Heart right ventricle (tissue), 16 donors: ENCODE measurements at regions not wholly inside any gene's neighbourhood (a gene's known extent, or its start where the extent isn't known, plus 50 kb on each side); places are given as distances from the start of the nearest gene placed in this dataset.

Source experiments
- ATAC-seq, 8 donors: fragments of 200-7000 bp; cut with Tn5 transposase; one replicate each; pipeline ENCODE4 v1.9.1; 2020; ENCODE audit warnings: mild to moderate bottlenecking in 8 of 8, moderate library complexity in 8 of 8, moderate number of reproducible peaks in 1 of 8
- DNase-seq, 2 donors: peaks; one replicate each; pipeline ENCODE4 v3.0.0-alpha.2; 2020
- H3K27ac ChIP-seq, 10 donors: fragments of 200-600 bp; sonication (generic) in 2 of 10; one replicate each; pipeline versions ENCODE4 v1.5.0 to v1.8.0; 2020 to 2022; ENCODE audit warnings: mild to moderate bottlenecking in 3 of 10
- H3K27me3 ChIP-seq, 7 donors: fragments of 200-600 bp; one replicate each; pipeline ENCODE4 v1.8.0; 2021 to 2022; ENCODE audit warnings: mild to moderate bottlenecking in 2 of 7
- H3K36me3 ChIP-seq, 9 donors: fragments of 200-600 bp; sonication (generic) in 1 of 9; one replicate each; pipeline versions ENCODE4 v1.5.0 to v1.8.0; 2020 to 2022; ENCODE audit warnings: mild to moderate bottlenecking in 2 of 9
- H3K4me1 ChIP-seq, 9 donors: fragments of 200-600 bp; sonication (generic) in 1 of 9; one replicate each; pipeline versions ENCODE4 v1.5.0 to v1.8.0; 2020 to 2022; ENCODE audit warnings: mild to moderate bottlenecking in 4 of 9
- H3K4me3 ChIP-seq, 10 donors: fragments of 200-600 bp; sonication (generic) in 2 of 10; one replicate each; pipeline versions ENCODE4 v1.5.0 to v1.8.0; 2020 to 2022; ENCODE audit warnings: mild to moderate bottlenecking in 7 of 10, moderate library complexity in 2 of 10
- H3K9me3 ChIP-seq, 11 donors: fragments of 200-600 bp in 10 of 11; sonication (generic) in 2 of 11; one replicate each; pipeline versions ENCODE4 v1.5.0 to v1.8.0; 2013 to 2022; ENCODE audit warnings: mild to moderate bottlenecking in 2 of 11, control low read depth in 1 of 11, moderate library complexity in 1 of 11
- CTCF ChIP-seq, 9 donors: fragments of 200-600 bp; sonication (generic) in 2 of 9; IDR thresholded peaks; one replicate each; pipeline versions ENCODE4 v1.5.0 to v1.8.0; 2021 to 2022; ENCODE audit warnings: antibody characterized with exemption in 9 of 9, mild to moderate bottlenecking in 5 of 9, moderate library complexity in 1 of 9
- WGBS, 2 donors: extraction: QIAGEN DNeasy Blood & Tissue Kit; methylation state at CpG; one replicate each; pipeline ENCODE4 v1.1.7; 2013; ENCODE audit warnings: inconsistent platforms in 1 of 2; 5-methylcytosine and 5-hydroxymethylcytosine counted together
- intact Hi-C, 10 donors: fragments of 100-400 bp; cut with DNase I; formaldehyde crosslinking; loops; one replicate each; pipeline versions ENCODE4 v1.11.1 to v1.14.2; 2022
- donor health status: Arrhythmogenic right ventricular cardiomyopathy.
- donor health status: ischemic (EF 13 %, LVEDD 7.1; RV severe dilation, severe dysfunction).
- donor health status: healthy with polysubstance abuse.
- donor health status: DM: no; HTN: yes; CAD: no.
- donor health status: DM: no; HTN: no; CAD: no.
- donor health status: ischemic (EF 25% LVEDD 6.9; RV normal size, moderate dysfunction).
- donor health status: ischemic (EF 25% LVEDD 5.7; RV mildly dilated, moderate dysfunction).
- donor health status: healthy.
- donor health status: DM: yes; HTN: yes; CAD: no.
- donor health status: Ischemic cardiomyopathy.
- donor health status: ischemic (EF 35%, LVEDD 5.7; RV mildly dilated, moderate dysfunction).
- donor health status: nonischemic (EF 11% LVEDD 7.7; RV severe dilation, severe dysfunction).
- donor health status: DM: yes; HTN: yes; CAD: no.
- donor health status: PGD.
- donor health status: ischemic (EF 29% LVEDD 5.4; RV normal size, mild dysfunction).
- donor health status: nonischemic (EF 23%, LVEDD 6.1; RV moderate dilation, normal function).

DNA sequence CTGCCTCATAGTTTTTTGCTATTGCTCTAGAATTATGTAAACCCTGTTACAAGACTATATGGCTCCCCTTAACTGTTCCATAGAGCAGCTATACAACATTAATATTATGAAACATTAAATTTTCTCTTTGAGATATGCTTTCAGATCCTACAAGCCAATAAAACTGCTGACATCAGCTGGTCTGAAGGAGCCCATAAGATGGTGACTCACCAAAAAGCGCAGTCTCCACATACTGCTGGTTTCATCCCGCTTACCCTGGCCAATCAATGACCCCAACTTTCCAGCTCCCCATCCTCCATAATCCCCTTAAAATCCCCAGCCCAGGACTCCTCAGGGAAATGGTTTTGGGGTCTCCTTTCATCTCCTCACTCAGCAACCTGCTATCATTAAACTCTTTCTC lies 172.7 kb downstream of the NSG2 start:
- peaks cover 0 to 30% (median 13%) of the 10 kb centered on the region in 7 donors for H3K27me3 ChIP-seq

GRCh38 chr5:174220417-174220816 lies 174.9 kb downstream of the NSG2 start:
- Histone ChIP-seq H3K27ac (no peak overlapping the region), H3K4me1 (no peaks in the 10 kb centered on the region), H3K36me3 (no peaks in the 10 kb centered on the region), H3K27me3 (peaks cover 0 to 30% (median 13%) of the 10 kb centered on the region in 7 donors), H3K4me3 (no peak overlapping the region), H3K9me3 (peaks cover 0 to 15% (median 0%) of the 10 kb centered on the region in 11 donors)
- DNase-seq (no peak), ATAC-seq (no peak)
- no peak for TF ChIP-seq CTCF (IDR thresholded peaks at IDR 0.05)
- WGBS, 2 donors: 91 to 95% methylated on average over 5 of the region's 5 CpGs
- intact Hi-C loops: no loop called here

More for the DNA sequence above, 172.7 kb downstream of the NSG2 start:
- Histone ChIP-seq H3K27ac (no peak overlapping the region), H3K36me3 (no peaks in the 10 kb centered on the region), H3K9me3 (peaks cover 0 to 15% (median 0%) of the 10 kb centered on the region in 11 donors), H3K4me3 (no peak overlapping the region), H3K4me1 (no peaks in the 10 kb centered on the region)
- ATAC-seq (no peak), DNase-seq (no peak)
- 90 to 95% methylated on average over 2 of the region's 2 CpGs for WGBS, 2 donors
- intact Hi-C loops: no loop called here
- no peak for TF ChIP-seq CTCF (IDR thresholded peaks at IDR 0.05)

DNA sequence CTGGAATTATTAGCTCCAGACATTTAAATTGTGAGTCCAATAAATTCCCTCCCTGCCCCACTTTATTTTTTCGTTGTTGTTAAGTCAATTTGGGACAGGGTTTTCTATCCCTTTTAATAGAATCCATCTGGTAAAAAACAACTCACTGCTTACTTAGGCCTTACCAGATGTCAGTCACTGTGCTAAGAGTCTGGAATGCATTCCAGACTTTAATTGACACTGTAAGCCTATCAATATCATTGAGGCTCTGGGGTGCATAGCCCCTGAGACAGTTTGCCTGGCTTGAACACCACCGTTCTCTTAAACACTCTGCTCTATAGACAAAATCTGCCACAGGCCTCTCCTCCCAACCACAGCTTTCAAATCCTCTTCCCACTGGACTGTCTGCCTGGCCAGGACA lies 175.9 kb downstream of the NSG2 start:
- H3K9me3 ChIP-seq: peaks cover 0 to 15% (median 0%) of the 10 kb centered on the region in 11 donors
- H3K36me3 ChIP-seq: no peaks in the 10 kb centered on the region
- H3K4me3 ChIP-seq: no peak overlapping the region
- DNase-seq: no peak
- intact Hi-C loops: no loop called here
- H3K4me1 ChIP-seq: no peaks in the 10 kb centered on the region
- no peak for ATAC-seq
- TF ChIP-seq CTCF (IDR thresholded peaks at IDR 0.05): no peak
- H3K27ac ChIP-seq: peak overlapping the region in 1 of 10 donors; percentile 31
- WGBS, 2 donors: 52 to 59% methylated on average over 2 of the region's 2 CpGs
- H3K27me3 ChIP-seq: peaks cover 0 to 30% (median 14%) of the 10 kb centered on the region in 7 donors

DNA sequence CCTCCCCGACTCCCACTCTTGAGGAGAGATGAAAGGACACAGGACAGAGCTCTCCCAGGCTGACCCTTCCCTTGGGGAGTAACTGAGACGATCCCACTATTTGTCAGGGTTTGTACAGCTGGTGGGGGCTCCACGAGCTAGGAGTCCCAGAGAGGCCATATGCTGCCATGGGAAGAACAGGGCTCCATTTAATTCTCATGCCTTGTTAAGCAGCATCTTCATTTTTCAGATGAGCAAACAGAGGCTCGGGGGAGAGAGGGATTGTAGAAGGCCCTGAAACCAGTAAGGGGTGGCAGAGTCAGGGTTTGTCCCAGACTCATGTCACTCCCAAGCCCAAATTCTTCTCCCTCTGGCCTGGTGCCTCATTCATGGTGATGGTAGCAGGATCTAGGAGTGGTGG lies 176.4 kb downstream of the NSG2 start:
- 82 to 84% methylated on average over 4 of the region's 4 CpGs for WGBS, 2 donors
- no peaks in the 10 kb centered on the region for H3K4me1 ChIP-seq
- H3K27me3 ChIP-seq: peaks cover 0 to 30% (median 14%) of the 10 kb centered on the region in 7 donors
- TF ChIP-seq CTCF (IDR thresholded peaks at IDR 0.05): no peak
- H3K4me3 ChIP-seq: no peak overlapping the region
- peaks cover 0 to 15% (median 0%) of the 10 kb centered on the region in 11 donors for H3K9me3 ChIP-seq
- H3K36me3 ChIP-seq: no peaks in the 10 kb centered on the region
- intact Hi-C loops: no loop called here
- no peak for DNase-seq
- ATAC-seq: no peak
- peak overlapping the region in 1 of 10 donors; percentile 31 for H3K27ac ChIP-seq
